Endodermal cell (in vitro differentiated cells): ENCODE measurements at regions not wholly inside any gene's neighbourhood (a gene's known extent, or its start where the extent isn't known, plus 50 kb on each side); places are given as distances from the start of the nearest gene placed in this dataset.
A peak's percentile ranks its signal among the peaks of the same experiment; 100 is the strongest.

Experiments used
- DNase-seq: peaks from one replicate; pipeline ENCODE4 v3.0.0-alpha.2; 2017
- H3K27ac ChIP-seq: 2 replicates; pipeline ENCODE4 v1.5.1; 2013; ENCODE audit warnings: mild to moderate bottlenecking, low read depth, low read length, moderate library complexity
- H3K27me3 ChIP-seq: 2 replicates; pipeline ENCODE4 v1.6.1; 2013; ENCODE audit warnings: mild to moderate bottlenecking, low read length, moderate library complexity; ENCODE audit not compliant: insufficient read depth, control insufficient read depth, poor library complexity, severe bottlenecking
- H3K36me3 ChIP-seq: 2 replicates; pipeline ENCODE4 v1.7.0; 2013; ENCODE audit warnings: mild to moderate bottlenecking, low read length, moderate library complexity; ENCODE audit not compliant: control insufficient read depth, insufficient read depth
- H3K4me1 ChIP-seq: one replicate; pipeline ENCODE4 v1.7.0; 2013; ENCODE audit warnings: low read length; ENCODE audit not compliant: control insufficient read depth, insufficient read depth
- H3K4me3 ChIP-seq: 2 replicates; pipeline ENCODE4 v1.5.1; 2013; ENCODE audit warnings: mild to moderate bottlenecking, low read length, moderate library complexity
- H3K9ac ChIP-seq: 2 replicates; pipeline ENCODE4 v1.6.1; 2013; ENCODE audit warnings: mild to moderate bottlenecking, low read length, moderate library complexity; ENCODE audit not compliant: poor library complexity, severe bottlenecking; ENCODE audit errors: extremely low read depth
- H3K9me3 ChIP-seq: 2 replicates; pipeline ENCODE4 v1.6.1; 2013; ENCODE audit warnings: mild to moderate bottlenecking, low read length, moderate library complexity; ENCODE audit not compliant: control insufficient read depth
- H3K27ac Mint-ChIP-seq: 2 replicates; pipeline ENCODE4 v1.8.0; 2020; ENCODE audit warnings: mixed read lengths
- H3K27me3 Mint-ChIP-seq: 2 replicates; pipeline ENCODE4 v1.8.0; 2021; ENCODE audit warnings: mild to moderate bottlenecking, mixed read lengths; ENCODE audit not compliant: insufficient read depth
- H3K36me3 Mint-ChIP-seq: 2 replicates; pipeline ENCODE4 v1.8.0; 2020; ENCODE audit warnings: low read depth, mixed read lengths
- H3K4me1 Mint-ChIP-seq: 2 replicates; pipeline ENCODE4 v1.8.0; 2020; ENCODE audit warnings: mixed read lengths
- H3K4me3 Mint-ChIP-seq: 2 replicates; pipeline ENCODE4 v1.8.0; 2020; ENCODE audit warnings: mild to moderate bottlenecking, moderate library complexity, mixed read lengths
- H3K9me3 Mint-ChIP-seq: 2 replicates; pipeline ENCODE4 v1.8.0; 2020; ENCODE audit warnings: mild to moderate bottlenecking, mixed read lengths
- WGBS, 2 experiments: methylation state at CpG; one replicate each; pipeline versions ENCODE4 v1.1.5 to v1.1.7; 2013; ENCODE audit warnings: missing lambda C conversion rate in 2 of 2, mixed read lengths in 1 of 2; ENCODE audit not compliant: insufficient coverage in 1 of 2, insufficient read length in 1 of 2; 5-methylcytosine and 5-hydroxymethylcytosine counted together
- TF ChIP-seq, protein P1 (sequence below): fragments of 200-600 bp; sonication (generic); conservative IDR thresholded peaks from 2 replicates; pipeline ENCODE4 v1.5.0; 2021; ENCODE audit warnings: antibody characterized with exemption, mild to moderate bottlenecking

DNA sequence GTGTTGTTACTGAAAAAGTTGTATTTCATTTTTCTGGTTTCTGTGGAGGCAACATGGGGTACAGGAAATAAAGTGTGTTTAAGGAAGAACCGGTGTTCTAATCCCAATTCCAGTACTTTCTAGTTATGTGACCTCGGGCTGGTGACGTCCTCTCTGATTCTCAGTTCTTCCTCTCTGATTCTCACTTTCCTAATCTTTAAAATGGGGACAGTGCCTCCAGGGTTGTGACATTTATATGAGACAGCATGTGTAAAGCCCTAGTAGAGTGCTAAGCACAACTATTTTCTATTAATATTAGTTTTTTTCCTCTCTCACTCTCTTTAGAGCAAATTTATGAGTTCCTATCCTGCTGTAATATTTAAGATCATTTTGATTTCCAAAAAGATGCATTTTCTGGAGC is 50.9 kb upstream of the PTPDC1 start:
- peaks cover 18% of the 10 kb centered on the region for H3K27me3 Mint-ChIP-seq
- DNase-seq: no peak
- H3K27ac Mint-ChIP-seq: no peak overlapping the region
- Histone ChIP-seq H3K9ac (no peak overlapping the region), H3K27ac (no peak overlapping the region), H3K9me3 (no peaks in the 10 kb centered on the region), H3K4me1 (no peaks in the 10 kb centered on the region), H3K36me3 (no peaks in the 10 kb centered on the region), H3K4me3 (no peak overlapping the region), H3K27me3 (no peaks in the 10 kb centered on the region)
- peaks cover 3% of the 10 kb centered on the region for H3K9me3 Mint-ChIP-seq
- 95 to 100% methylated on average over 1 to 3 of the region's 3 CpGs for WGBS, 2 experiments
- peaks cover 7% of the 10 kb centered on the region for H3K36me3 Mint-ChIP-seq
- TF ChIP-seq, protein P1, sequence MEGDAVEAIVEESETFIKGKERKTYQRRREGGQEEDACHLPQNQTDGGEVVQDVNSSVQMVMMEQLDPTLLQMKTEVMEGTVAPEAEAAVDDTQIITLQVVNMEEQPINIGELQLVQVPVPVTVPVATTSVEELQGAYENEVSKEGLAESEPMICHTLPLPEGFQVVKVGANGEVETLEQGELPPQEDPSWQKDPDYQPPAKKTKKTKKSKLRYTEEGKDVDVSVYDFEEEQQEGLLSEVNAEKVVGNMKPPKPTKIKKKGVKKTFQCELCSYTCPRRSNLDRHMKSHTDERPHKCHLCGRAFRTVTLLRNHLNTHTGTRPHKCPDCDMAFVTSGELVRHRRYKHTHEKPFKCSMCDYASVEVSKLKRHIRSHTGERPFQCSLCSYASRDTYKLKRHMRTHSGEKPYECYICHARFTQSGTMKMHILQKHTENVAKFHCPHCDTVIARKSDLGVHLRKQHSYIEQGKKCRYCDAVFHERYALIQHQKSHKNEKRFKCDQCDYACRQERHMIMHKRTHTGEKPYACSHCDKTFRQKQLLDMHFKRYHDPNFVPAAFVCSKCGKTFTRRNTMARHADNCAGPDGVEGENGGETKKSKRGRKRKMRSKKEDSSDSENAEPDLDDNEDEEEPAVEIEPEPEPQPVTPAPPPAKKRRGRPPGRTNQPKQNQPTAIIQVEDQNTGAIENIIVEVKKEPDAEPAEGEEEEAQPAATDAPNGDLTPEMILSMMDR: no peak
- peaks cover 3% of the 10 kb centered on the region for H3K4me1 Mint-ChIP-seq
- H3K4me3 Mint-ChIP-seq: no peak overlapping the region

DNA sequence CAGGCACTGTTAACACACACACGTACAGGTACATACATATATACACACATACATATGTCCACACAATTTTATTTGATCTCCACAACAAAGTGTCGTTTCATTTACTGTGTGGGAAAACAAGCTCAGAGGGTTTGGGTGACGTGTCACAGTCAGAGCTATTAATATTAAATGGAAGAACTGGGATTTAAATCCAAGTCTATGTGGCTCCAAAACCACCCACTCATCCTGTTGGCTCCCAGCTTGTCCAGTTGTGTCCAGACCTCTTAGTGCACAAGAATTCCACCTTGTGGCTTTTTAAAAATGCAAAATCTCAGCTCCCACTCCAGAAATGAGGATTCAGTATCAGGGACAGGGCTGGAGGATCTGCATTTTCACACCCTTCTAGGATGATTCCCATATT is 52.3 kb upstream of the PTPDC1 start:
- Mint-ChIP-seq H3K36me3 (no peaks in the 10 kb centered on the region), H3K4me1 (peaks cover 3% of the 10 kb centered on the region)

DNA sequence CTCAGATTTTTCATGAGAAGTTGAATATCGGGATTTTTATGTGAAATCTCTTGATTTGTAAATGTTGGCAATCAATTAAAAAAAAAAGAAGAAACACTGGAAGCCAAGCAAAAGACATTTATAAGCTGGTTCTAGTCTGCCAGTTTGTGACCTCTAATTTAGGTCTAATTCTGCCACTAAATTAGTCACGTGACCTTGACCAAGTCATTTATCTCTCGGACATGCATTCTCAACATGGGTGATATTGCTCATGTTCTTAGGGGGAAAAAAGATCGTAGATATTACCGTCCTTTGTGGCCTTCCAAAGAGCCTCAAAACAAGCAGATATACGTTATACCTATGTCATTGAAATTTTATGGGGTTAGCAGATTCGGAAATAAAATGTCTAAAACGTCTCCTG is 52.9 kb upstream of the PTPDC1 start:
- Histone ChIP-seq H3K27me3 (no peaks in the 10 kb centered on the region), H3K27ac (no peak overlapping the region), H3K9me3 (peaks cover 10% of the 10 kb centered on the region), H3K4me1 (no peaks in the 10 kb centered on the region), H3K4me3 (peak overlapping the region; percentile 92), H3K36me3 (no peaks in the 10 kb centered on the region), H3K9ac (peak overlapping the region; percentile 52)
- H3K36me3 Mint-ChIP-seq: no peaks in the 10 kb centered on the region
- peaks cover 3% of the 10 kb centered on the region for H3K4me1 Mint-ChIP-seq
- DNase-seq: no peak
- peak overlapping the region; percentile 94 for H3K27ac Mint-ChIP-seq
- peaks cover 12% of the 10 kb centered on the region for H3K9me3 Mint-ChIP-seq
- H3K27me3 Mint-ChIP-seq: peaks cover 21% of the 10 kb centered on the region
- TF ChIP-seq, protein P1: no peak
- peak overlapping the region; percentile 88 for H3K4me3 Mint-ChIP-seq
- 90 to 95% methylated on average over 5 to 8 of the region's 8 CpGs for WGBS, 2 experiments

More for the DNA sequence above, 52.3 kb upstream of the PTPDC1 start:
- Histone ChIP-seq H3K36me3 (no peaks in the 10 kb centered on the region), H3K4me3 (peak overlapping the region; percentile 92), H3K9me3 (peaks cover 5% of the 10 kb centered on the region), H3K27ac (no peak overlapping the region), H3K27me3 (no peaks in the 10 kb centered on the region), H3K9ac (no peak overlapping the region), H3K4me1 (no peaks in the 10 kb centered on the region)
- WGBS, 2 experiments: 90 to 98% methylated on average over 2 to 3 of the region's 3 CpGs
- Mint-ChIP-seq H3K4me3 (peak overlapping the region; percentile 88), H3K27ac (no peak overlapping the region), H3K9me3 (peaks cover 9% of the 10 kb centered on the region), H3K27me3 (peaks cover 21% of the 10 kb centered on the region)
- TF ChIP-seq, protein P1: no peak
- no peak for DNase-seq
